ENCODE measurements at regions not wholly inside any gene's neighbourhood (a gene's known extent, or its start where the extent isn't known, plus 50 kb on each side); places are given as distances from the start of the nearest gene placed in this dataset.

- no peak for DNase-seq
These were observed 231.1 kb upstream of the ADARB2 start for GRCh38 chr10:1968257-1969033.

GRCh38 chr10:1966712-1967376 lies 229.5 kb upstream of the ADARB2 start:
- no peak for DNase-seq

GRCh38 chr10:1964476-1964875 lies 227.2 kb upstream of the ADARB2 start:
- no peak for DNase-seq

- no peak for DNase-seq
These were observed 226.0 kb upstream of the ADARB2 start for GRCh38 chr10:1963341-1963740.

- no peak for DNase-seq
These were observed 224.7 kb upstream of the ADARB2 start for GRCh38 chr10:1961989-1962388.

DNA sequence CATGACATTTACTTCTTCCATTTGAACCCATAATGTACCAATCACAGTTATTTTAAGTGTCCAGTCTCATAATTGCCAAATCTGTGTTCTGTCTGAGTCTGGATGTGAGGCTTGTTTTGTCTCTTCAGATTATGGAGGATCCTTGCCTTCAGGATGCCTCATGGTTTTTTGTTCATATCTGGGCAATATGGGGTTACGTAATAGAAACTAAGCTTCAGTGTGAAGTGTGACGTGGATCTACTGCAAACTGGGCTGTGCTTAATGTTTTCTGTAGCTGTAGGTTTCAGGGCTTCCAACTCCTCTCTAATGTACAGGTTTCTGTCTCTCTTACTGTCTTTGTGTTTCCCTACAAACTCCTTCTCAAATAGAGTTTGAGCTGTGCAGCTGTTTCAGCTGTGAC lies 223.7 kb upstream of the ADARB2 start:
- DNase-seq, result no peak

- no peak for DNase-seq
These were observed 219.7 kb upstream of the ADARB2 start for GRCh38 chr10:1957057-1957456.

- DNase-seq, result no peak
These were observed 217.0 kb upstream of the ADARB2 start for GRCh38 chr10:1954300-1954699.

DNA sequence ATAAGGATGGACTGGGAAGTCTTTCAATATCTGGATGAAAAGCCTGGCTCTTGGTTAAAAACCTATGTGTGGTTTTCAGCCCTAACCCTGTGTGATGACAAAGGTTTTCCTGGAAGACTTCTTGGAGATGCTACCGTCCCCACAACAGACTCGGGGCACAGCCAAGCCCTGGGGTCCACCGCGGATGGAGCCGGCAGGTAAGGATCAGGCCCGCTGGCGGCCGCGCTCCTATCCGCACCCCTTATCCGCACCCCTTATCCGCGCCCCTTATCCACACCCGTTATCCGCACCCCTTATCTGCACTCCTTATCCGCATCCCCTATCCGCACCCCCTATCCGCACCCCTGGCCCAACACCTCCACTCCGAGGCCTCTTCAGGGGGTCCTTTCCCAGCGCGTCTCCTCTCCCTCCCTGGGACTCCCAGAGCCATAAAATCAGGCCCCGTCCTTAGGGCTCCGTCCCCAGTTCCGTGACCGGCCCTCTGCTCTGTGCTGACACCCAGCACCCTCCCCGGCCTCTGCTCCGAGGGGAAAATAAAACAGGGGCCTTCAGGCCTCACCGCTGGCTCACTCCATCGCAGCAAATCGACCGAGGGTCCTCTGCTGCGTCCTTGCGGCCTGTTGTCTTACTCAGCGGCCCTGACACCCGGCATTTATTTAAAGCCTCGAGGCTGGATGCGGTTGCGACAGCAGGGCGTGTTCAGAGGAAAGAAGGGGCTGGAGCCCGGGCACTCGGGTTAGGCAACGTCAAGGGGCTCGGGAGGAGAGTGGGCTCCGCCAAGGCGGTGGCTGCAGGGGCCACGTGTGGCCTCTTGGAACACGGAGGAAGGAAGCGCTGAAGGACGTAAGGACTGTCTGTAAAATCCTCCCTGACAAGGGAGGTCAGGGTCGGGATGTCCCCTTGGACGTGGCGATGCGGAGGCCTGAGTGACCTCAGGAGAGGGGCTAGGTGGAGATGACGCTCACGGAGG lies 215.1 kb upstream of the ADARB2 start:
- DNase-seq, result no peak

DNA sequence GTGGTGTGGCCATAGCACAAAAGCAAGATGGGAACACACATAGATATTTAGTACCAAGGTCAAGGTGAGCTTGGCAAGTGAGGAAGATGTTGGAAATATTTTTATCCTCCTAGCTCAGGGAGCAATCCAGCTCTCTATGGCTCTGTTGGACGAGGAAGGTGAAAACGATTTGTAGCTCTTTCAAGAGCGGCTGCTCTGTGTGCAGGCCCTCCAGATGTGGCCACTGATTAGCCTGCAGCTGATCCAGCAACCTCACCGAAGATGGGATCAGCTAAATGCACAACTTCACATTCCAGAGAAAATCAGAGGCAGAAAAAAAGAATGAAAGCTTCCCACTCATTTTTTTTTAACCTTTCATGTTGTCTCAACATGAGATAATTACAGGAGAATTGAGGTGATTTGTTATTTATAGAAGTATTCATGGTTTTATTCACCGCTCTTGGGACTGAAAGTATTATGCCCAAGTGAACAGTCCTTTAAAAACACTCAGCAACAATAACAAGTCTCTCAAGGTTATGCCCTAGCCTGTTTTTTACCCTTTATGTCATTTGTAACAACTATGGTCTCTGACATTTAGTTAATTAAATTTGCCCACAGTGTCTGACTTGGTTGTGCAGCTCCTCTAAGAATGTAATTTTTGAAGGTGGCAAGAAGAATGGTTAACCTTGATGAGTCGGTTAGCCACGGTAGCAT lies 213.6 kb upstream of the ADARB2 start:
- no peak for DNase-seq

DNA sequence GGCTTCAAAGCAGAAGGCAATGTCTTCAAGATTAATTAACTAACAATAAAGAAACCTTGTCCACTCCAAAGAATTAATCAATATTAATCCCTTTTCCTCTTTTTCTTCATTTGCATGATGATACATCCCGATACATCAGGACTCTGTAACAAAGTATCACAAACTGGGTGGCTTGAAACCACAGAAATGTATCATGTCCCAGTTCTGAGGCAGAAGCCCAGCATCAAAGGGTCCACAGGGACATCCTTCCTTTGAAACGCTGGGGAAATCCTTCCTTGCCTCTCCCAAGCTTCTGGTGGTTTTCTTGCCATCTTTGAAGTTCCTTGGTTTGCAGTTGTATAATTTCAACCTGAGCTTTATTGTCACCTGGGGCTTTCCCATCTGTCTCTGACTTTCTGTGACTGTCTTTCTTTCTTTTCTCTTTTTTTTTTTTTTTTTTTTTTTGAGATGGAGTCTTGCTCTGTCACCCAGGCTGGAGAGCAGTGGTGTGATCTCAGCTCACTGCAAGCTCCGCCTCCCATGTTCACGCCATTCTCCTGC lies 210.2 kb upstream of the ADARB2 start:
- no peak for DNase-seq

GRCh38 chr10:1944487-1944886 lies 207.2 kb upstream of the ADARB2 start:
- no peak for DNase-seq

DNA sequence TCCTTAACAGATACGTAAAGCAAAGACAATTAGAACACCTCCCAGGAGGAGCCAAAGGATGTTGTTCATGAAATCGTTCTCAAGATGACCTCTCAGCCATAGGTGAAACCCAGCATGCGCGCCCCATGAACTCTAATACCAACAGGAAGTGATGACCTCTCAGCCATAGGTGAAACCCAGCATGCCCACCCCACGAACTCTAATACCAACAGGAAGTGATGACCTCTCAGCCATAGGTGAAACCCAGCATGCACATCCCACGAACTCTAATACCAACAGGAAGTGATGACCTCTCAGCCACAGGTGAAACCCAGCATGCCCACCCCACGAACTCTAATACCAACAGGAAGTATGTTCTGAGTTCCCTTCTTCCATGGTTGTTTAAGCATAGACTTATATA lies 205.2 kb upstream of the ADARB2 start:
- DNase-seq, result no peak

DNA sequence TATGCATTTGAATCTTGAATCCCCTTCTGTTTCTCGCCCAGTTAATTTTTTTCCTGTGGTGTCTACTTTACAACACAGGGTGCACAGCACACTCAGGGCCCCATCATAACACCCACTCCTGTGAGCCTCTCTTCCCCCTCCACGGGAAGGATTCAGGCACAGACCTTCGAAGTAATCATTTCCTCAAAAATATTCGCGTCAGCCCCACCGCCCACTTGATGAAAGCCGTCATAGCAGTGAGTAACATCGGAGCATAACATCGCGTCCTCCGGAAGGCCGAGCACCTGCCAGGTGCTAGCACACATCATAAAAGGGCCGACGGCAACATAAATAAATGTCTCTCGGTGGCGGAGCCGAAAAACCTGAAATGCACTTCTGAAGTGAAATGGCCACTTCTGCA lies 201.7 kb upstream of the ADARB2 start:
- DNase-seq, result peak; percentile 81

GRCh38 chr10:1938317-1938716 lies 201.0 kb upstream of the ADARB2 start:
- peak; percentile 69 for DNase-seq

DNA sequence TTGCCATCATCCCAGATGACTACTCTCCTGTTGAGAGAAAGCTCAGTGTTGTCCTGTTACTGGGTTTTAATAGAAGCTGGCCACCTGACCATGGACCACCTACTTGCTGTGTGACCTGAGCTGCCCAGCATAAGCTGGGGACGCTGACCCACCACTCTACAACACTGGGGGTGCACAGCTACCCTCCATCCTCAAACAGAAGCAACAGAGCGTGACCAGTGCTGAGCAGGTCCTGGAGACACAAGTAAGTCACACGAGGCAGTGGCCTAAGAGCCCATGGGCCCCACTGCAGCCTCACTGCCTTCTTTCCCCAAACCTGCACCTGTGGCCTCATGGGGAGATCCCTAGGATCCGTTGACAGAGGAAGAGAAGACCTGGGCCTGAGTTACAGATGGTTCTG lies 198.6 kb upstream of the ADARB2 start:
- DNase-seq, result no peak

DNA sequence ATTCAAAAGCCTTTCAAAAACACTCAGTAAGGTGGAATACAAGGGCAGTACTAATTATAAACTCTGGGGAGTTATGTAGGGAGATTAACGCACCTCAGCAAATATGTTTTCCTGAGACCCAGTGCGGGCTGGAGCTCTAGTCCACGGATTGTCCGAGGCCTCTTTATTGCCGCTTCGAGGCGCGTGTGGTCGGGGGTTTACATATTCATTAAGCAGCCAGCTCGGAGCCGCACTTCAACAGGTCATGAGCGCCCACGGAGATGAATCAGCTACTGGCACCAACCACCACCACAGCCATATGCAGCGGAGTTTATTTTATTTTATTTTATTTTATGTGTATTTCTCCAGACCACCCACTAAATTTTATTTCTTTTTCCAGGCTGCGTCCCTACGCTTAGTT lies 195.9 kb upstream of the ADARB2 start:
- DNase-seq, result no peak

DNA sequence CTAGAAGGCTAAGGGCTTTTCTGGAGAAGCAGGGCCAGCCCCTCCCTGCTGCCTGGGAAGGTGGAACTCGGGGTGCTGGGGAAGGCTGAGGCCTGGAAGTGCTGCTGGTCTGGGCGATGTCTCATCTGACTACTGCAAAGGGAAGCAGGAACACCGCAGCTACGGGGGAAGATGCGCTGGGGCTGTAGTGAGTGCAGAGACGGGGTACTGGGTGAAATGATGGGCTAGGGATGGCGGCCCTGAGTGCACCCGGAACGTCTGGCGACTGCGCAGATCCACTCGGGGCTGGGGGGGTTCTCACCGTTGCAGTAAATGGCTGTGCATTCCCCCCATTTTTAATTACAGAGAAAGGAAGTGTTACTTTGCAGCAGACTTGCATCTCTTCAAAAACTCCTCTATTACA lies 195.4 kb upstream of the ADARB2 start:
- DNase-seq, result peak; percentile 14

GRCh38 chr10:1928606-1929005 lies 191.3 kb upstream of the ADARB2 start:
- no peak for DNase-seq

DNA sequence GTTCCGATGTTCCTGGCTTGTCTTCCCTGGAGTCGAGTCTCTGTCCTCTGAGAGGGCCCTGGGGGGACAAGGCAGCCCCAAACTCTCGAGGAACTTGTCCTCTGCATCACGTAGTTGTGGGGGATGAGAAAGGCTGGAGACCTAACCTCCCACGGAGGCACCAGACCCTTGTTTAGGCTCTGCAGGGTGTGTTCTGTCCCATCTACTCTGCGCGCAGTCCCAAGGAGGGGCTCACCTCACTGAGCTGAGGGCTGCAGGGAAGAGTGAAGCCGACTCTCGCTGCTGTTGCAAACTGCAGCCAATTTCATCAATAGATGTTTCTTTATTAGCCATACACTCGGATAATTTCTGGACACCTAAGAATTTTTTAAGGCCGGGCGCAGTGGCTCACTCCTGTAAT lies 186.7 kb upstream of the ADARB2 start:
- no peak for DNase-seq

GRCh38 chr10:1923586-1923985 lies 186.3 kb upstream of the ADARB2 start:
- DNase-seq, result no peak

DNA sequence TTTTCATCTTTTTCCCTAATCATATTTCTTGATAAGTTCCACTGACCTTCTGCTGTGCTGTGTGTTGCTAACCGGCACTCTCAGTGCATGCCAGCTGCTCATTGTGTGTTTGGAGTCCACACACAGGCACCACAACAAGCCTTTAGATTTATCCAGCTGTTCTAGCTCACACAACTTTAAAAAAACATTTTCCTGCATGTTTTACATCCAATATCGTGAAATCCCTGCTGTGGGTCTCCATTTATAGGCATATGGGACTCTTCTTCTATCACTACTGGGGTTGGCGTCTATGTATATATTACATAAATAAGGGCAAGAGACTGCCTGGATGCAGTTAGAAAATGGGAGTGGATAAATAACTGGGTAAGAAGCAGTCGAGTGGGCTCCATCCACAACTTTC lies 183.6 kb upstream of the ADARB2 start:
- no peak for DNase-seq

- DNase-seq, result no peak
These were observed 182.8 kb upstream of the ADARB2 start for GRCh38 chr10:1920127-1920526.

Data from stimulated activated CD4-positive, alpha-beta T cell treated with anti-CD3 and anti-CD28 coated beads, Interleukin-15, amount 100 ng/mL, for 24 hours (primary cell).